ENCODE measurements at regions not wholly inside any gene's neighbourhood (a gene's known extent, or its start where the extent isn't known, plus 50 kb on each side); places are given as distances from the start of the nearest gene placed in this dataset. TPM values are rescaled to one million over a fixed set of nuclear protein-coding genes. Genes with fewer than 3 reads are reported as not detected.

GRCh38 chr14:36408388-36408787 is 88.0 kb upstream of the MBIP start:
- DNase-seq, result no peak

DNA sequence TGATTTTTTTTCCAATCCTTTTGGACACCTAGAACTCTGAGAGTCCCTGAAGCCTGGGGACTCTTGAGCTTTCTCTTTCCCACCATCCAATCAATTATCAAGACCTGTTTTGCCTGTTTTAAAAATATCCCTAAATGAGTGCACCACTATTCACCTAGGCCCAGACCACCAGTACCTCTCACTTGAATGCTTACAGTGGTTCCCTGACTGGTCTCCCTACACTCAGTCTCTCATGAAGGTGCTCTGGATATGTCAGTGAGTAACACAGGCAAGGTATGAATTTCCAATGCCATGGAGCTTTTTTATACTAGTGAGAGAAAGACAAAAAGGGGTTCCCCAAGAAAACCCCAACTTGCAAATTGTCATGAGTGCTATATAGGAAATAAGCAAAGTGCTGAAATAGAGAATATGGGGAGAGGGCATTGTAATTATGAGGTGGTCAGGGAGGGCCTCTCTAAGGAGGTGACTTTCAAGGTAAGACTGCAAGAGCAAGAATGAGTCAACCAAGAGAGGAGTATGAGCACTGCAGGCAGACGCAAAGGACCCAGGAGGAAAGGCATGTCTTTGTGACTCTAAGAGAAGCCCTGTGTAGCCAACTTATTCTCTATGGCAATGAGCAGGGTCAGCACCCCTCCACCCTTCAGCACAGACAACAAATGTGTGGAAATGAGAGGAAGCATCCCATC is 85.3 kb upstream of the MBIP start:
- no peak for DNase-seq

- DNase-seq, result no peak
Measured at GRCh38 chr14:36402867-36403266, 82.4 kb upstream of the MBIP start.

GRCh38 chr14:36398463-36399291 is 78.2 kb upstream of the MBIP start:
- no peak for DNase-seq

DNA sequence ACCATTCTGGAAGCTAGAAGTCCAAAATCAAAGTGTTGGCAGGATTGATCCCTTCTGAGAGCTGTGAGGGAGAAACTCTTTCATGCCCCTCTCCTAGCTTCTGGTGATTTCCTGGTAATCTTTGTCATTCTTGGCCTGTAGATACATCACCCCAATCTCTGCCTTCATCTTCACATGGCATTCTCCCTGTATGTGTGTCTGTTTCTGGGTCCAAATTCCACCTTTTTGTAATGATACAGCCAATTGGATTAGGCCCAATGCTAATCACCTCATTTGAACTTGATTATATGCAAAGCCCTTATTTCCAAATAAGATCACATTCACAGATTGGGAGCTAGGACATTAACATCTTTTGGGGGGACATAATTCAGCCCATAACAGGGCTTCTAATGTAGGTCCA is 76.9 kb upstream of the MBIP start:
- DNase-seq, result no peak

GRCh38 chr14:36396798-36397197 is 76.4 kb upstream of the MBIP start:
- no peak for DNase-seq

GRCh38 chr14:36394593-36394992 is 74.2 kb upstream of the MBIP start:
- no peak for DNase-seq

DNA sequence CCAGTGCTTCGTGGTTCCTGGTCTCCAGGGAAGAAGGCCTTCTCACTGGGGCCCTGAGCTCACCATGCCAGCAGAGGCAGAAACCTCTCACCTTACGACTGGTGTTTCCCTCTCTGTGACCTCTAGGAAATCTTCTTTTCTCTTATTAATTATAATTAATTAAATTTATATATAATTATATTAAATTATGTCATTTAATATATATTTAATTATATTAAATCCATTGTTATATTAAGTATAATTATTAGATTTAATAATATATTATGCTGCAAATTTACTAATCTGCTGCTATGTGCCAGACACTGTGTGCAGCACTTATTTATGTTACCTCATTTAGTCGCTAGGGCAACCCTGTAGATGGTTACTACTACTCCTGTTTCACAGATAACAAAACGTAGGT is 70.3 kb upstream of the MBIP start:
- no peak for DNase-seq

DNA sequence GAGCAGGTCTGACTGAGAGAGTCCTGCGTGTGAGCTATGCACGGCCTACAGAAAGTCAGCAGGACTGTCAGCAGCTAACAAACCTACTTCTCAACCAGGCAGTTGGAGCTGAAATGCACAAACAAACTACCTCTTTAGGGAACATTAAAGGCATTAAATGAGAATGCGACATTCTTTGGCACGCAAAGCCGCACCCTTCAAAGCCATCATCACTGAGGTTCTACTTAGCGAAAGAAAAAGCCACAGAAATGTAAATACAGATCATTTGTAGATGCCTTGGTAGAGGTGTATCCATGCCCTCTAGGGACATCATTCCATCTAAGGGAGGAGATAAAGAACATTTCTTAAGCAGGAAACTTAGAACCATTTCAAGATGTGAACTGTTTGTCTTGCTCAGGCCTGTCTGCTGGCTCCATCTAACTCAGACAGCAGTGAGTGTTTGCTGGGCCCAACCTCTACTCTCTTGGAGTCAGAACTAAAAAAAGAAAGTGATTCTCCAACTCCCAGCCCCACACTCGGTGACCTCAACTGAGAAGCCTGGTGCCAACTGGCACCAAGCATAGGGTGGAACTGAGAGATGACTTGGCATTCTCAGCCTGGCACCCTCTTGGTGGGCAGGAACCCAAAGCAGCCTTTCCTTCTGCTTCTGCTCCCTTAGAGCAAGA is 63.5 kb upstream of the MBIP start:
- DNase-seq, result peak; percentile 17

GRCh38 chr14:36373982-36374673 is 53.7 kb upstream of the MBIP start:
- peak; percentile 34 for DNase-seq

Small RNA genes in the stretch of these regions (small RNA-seq; reads per million reads assigned to genes)
- gene RNU7-93P, result not detected
